ENCODE measurements at regions not wholly inside any gene's neighbourhood (a gene's known extent, or its start where the extent isn't known, plus 50 kb on each side); places are given as distances from the start of the nearest gene placed in this dataset.

DNA sequence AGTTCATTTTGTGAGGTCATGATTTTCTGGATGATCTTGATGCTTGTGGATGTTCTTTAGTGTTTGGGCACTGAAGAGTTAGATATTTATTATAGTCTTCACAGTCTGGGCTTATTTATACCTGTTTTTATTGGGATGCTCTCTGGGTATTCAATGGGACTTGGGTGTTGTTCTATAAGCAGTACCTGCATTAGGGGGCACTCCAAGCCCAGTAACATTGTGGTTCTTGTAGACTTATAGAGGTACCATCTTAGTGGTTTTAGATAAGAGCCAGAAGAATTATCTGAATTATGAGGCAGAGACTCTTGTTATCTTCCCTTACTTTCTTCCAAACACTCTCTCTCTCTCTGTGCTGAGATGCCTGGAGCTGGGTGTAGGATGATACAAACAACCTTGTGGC, 470.0 kb downstream of the PIK3C3 start:
- H3K27me3 ChIP-seq (ENCODE audit: insufficient read depth, low read depth): no peaks in the 10 kb centered on the region
- H3K27ac ChIP-seq: no peak overlapping the region
- intact Hi-C loops (cut with micrococcal nuclease; ENCODE audit: unreplicated experiment): no loop called here
- no peaks in the 10 kb centered on the region for H4K20me1 ChIP-seq (ENCODE audit: insufficient read depth)
- no peak for DNase-seq
- no peak overlapping the region for H3K4me3 ChIP-seq
- H3K36me3 ChIP-seq (ENCODE audit: low read depth): no peaks in the 10 kb centered on the region
- no peaks in the 10 kb centered on the region for H3F3A ChIP-seq (ENCODE audit: insufficient read depth, low read depth)
- H3K4me1 ChIP-seq (replicated peaks; ENCODE audit: insufficient read depth): no peaks in the 10 kb centered on the region
- no peak overlapping the region for H2AFZ ChIP-seq
- CTCF ChIA-PET: no interaction called here
- POLR2A ChIA-PET (ENCODE audit: unreplicated experiment): no interaction called here
- TF ChIP-seq, protein P1, sequence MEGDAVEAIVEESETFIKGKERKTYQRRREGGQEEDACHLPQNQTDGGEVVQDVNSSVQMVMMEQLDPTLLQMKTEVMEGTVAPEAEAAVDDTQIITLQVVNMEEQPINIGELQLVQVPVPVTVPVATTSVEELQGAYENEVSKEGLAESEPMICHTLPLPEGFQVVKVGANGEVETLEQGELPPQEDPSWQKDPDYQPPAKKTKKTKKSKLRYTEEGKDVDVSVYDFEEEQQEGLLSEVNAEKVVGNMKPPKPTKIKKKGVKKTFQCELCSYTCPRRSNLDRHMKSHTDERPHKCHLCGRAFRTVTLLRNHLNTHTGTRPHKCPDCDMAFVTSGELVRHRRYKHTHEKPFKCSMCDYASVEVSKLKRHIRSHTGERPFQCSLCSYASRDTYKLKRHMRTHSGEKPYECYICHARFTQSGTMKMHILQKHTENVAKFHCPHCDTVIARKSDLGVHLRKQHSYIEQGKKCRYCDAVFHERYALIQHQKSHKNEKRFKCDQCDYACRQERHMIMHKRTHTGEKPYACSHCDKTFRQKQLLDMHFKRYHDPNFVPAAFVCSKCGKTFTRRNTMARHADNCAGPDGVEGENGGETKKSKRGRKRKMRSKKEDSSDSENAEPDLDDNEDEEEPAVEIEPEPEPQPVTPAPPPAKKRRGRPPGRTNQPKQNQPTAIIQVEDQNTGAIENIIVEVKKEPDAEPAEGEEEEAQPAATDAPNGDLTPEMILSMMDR (conservative IDR thresholded peaks at IDR 0.05): no peak
- no peak for TF ChIP-seq EZH2 (IDR thresholded peaks at IDR 0.05; ENCODE audit: low read depth)
- H3K79me2 ChIP-seq (ENCODE audit: low read depth): no peaks in the 10 kb centered on the region
- BruUV-seq (replicated peaks): no TSS peak
- H3K9me3 ChIP-seq (ENCODE audit: insufficient read depth, low read depth): no peaks in the 10 kb centered on the region
- H3K4me2 ChIP-seq: no peak overlapping the region
- no peaks in the 10 kb centered on the region for H3K9me2 ChIP-seq (ENCODE audit: insufficient read depth)

GRCh38 chr18:42426496-42427015, 471.5 kb downstream of the PIK3C3 start:
- no TSS peak for BruUV-seq (replicated peaks)
- Histone ChIP-seq H3F3A (ENCODE audit: insufficient read depth, low read depth) (no peaks in the 10 kb centered on the region), H3K4me3 (no peak overlapping the region), H2AFZ (no peak overlapping the region), H3K27ac (no peak overlapping the region), H3K36me3 (ENCODE audit: low read depth) (no peaks in the 10 kb centered on the region), H3K4me2 (no peak overlapping the region), H3K4me1 (replicated peaks; ENCODE audit: insufficient read depth) (no peaks in the 10 kb centered on the region), H3K9me3 (ENCODE audit: insufficient read depth, low read depth) (no peaks in the 10 kb centered on the region), H3K27me3 (ENCODE audit: insufficient read depth, low read depth) (no peaks in the 10 kb centered on the region), H3K79me2 (ENCODE audit: low read depth) (no peaks in the 10 kb centered on the region), H3K9me2 (ENCODE audit: insufficient read depth) (no peaks in the 10 kb centered on the region), H4K20me1 (ENCODE audit: insufficient read depth) (no peaks in the 10 kb centered on the region)
- intact Hi-C loops (cut with micrococcal nuclease; ENCODE audit: unreplicated experiment): no loop called here
- no peak for DNase-seq
- CTCF ChIA-PET: no interaction called here
- POLR2A ChIA-PET (ENCODE audit: unreplicated experiment): no interaction called here
- no peak for TF ChIP-seq EZH2 (IDR thresholded peaks at IDR 0.05; ENCODE audit: low read depth)
- TF ChIP-seq, protein P1 (conservative IDR thresholded peaks at IDR 0.05): no peak

- ChIA-PET POLR2A (ENCODE audit: unreplicated experiment) (no interaction called here), CTCF (no interaction called here)
- Histone ChIP-seq H3K4me1 (replicated peaks; ENCODE audit: insufficient read depth) (no peaks in the 10 kb centered on the region), H3K4me2 (no peak overlapping the region), H3F3A (ENCODE audit: insufficient read depth, low read depth) (no peaks in the 10 kb centered on the region), H3K36me3 (ENCODE audit: low read depth) (no peaks in the 10 kb centered on the region), H3K79me2 (ENCODE audit: low read depth) (no peaks in the 10 kb centered on the region), H4K20me1 (ENCODE audit: insufficient read depth) (no peaks in the 10 kb centered on the region), H3K27ac (no peak overlapping the region), H3K27me3 (ENCODE audit: insufficient read depth, low read depth) (no peaks in the 10 kb centered on the region), H3K9me3 (ENCODE audit: insufficient read depth, low read depth) (no peaks in the 10 kb centered on the region), H3K4me3 (no peak overlapping the region), H3K9me2 (ENCODE audit: insufficient read depth) (no peaks in the 10 kb centered on the region), H2AFZ (no peak overlapping the region)
- BruUV-seq (replicated peaks): no TSS peak
- intact Hi-C loops (cut with micrococcal nuclease; ENCODE audit: unreplicated experiment): no loop called here
- TF ChIP-seq, protein P1 (conservative IDR thresholded peaks at IDR 0.05): no peak
- TF ChIP-seq EZH2 (IDR thresholded peaks at IDR 0.05; ENCODE audit: low read depth): no peak
- no peak for DNase-seq
Observed at GRCh38 chr18:42429196-42429595, 474.2 kb downstream of the PIK3C3 start.
